DOHH2 (cell line): ENCODE measurements at regions not wholly inside any gene's neighbourhood (a gene's known extent, or its start where the extent isn't known, plus 50 kb on each side); places are given as distances from the start of the nearest gene placed in this dataset.

Source experiments
- EZH2phosphoT487 ChIP-seq: fragments of 200-600 bp; sonication (generic); IDR thresholded peaks from 2 replicates; pipeline ENCODE4 v1.6.1; 2017; ENCODE audit warnings: borderline replicate concordance, mild to moderate bottlenecking, antibody characterized with exemption, low read length, moderate library complexity, mixed read lengths
- TF ChIP-seq, protein P1 (sequence below): fragments of 200-600 bp; sonication (generic); IDR thresholded peaks from one replicate; pipeline ENCODE4 v1.5.1; 2014; ENCODE audit warnings: antibody characterized with exemption, mild to moderate bottlenecking, low read depth, low read length; ENCODE audit not compliant: poor library complexity, severe bottlenecking

DNA sequence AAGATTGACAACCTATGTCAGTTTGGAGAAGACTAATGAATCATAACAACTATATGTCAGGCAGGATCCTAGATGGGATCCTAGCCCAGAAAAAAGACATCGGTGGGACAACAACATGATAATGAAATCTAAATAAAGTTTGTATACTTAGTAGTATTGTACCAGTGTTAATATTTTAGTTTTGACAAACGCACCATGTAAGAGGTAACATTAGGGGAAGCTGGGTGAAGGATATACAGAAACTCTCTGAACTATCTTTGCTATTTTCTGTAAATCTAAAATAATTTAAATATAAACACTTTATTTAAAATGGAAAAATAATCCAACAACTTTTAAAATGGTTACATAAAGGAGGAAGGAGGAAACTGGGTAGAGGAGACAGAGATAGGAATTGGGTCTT, 105.6 kb upstream of the AP1S2 start:
- TF ChIP-seq, protein P1, sequence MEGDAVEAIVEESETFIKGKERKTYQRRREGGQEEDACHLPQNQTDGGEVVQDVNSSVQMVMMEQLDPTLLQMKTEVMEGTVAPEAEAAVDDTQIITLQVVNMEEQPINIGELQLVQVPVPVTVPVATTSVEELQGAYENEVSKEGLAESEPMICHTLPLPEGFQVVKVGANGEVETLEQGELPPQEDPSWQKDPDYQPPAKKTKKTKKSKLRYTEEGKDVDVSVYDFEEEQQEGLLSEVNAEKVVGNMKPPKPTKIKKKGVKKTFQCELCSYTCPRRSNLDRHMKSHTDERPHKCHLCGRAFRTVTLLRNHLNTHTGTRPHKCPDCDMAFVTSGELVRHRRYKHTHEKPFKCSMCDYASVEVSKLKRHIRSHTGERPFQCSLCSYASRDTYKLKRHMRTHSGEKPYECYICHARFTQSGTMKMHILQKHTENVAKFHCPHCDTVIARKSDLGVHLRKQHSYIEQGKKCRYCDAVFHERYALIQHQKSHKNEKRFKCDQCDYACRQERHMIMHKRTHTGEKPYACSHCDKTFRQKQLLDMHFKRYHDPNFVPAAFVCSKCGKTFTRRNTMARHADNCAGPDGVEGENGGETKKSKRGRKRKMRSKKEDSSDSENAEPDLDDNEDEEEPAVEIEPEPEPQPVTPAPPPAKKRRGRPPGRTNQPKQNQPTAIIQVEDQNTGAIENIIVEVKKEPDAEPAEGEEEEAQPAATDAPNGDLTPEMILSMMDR, result no peak
- no peak for TF ChIP-seq EZH2phosphoT487
